Activated naive CD4-positive, alpha-beta T cell treated with anti-CD3 and anti-CD28 coated beads, Interleukin-2, amount 50 U/mL, for 72 hours (primary cell): ENCODE measurements at regions not wholly inside any gene's neighbourhood (a gene's known extent, or its start where the extent isn't known, plus 50 kb on each side); places are given as distances from the start of the nearest gene placed in this dataset.

Experiments
- ATAC-seq, 2 donors: fragments of 150-1000 bp; cut with Tn5 transposase; 2 replicates each; pipeline ENCODE4 v1.10.0; 2021; ENCODE audit warnings: mild to moderate bottlenecking in 2 of 2, moderate library complexity in 2 of 2
- DNase-seq, 2 donors: peaks; one replicate each; pipeline ENCODE4 v3.0.0; 2021 to 2022; ENCODE audit warnings: low spot score in 2 of 2
- H3K27ac Mint-ChIP-seq, 2 donors: one replicate each; pipeline ENCODE4 v1.8.0; 2022; ENCODE audit warnings: mild to moderate bottlenecking in 2 of 2, mixed read lengths in 2 of 2
- H3K36me3 Mint-ChIP-seq, 2 donors: one replicate each; pipeline ENCODE4 v1.8.0; 2022; ENCODE audit warnings: mixed read lengths in 2 of 2
- H3K9me3 Mint-ChIP-seq, 2 donors: one replicate each; pipeline ENCODE4 v1.8.0; 2022; ENCODE audit warnings: mixed read lengths in 2 of 2

DNA sequence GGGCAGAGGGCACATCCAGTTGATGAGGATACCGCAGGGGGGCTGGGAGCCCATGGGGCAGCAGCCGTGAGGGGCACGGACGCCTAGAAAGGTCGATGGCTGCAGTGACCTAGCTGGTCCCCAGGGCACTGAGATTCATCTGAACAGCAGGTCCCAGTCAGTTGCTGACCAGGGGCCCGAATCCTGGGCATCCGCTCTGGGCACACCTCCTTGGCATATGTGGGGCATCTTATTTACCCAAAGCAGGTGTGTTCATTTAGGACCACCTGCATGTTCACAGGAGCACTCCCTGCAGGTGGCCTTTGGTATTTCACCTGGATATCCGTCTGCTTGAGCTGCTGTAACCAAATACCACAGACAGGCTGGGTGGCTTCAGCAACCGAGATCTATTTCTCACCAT lies 72.0 kb upstream of the ODC1 start:
- Mint-ChIP-seq H3K36me3 (peaks cover 8 to 21% of the 10 kb centered on the region in 2 donors), H3K27ac (no peak overlapping the region), H3K9me3 (peaks cover 10 to 11% of the 10 kb centered on the region in 2 donors)
- ATAC-seq (no peak), DNase-seq (peak in 1 of 2 donors; percentile 42)

- DNase-seq, result no peak
- peaks cover 15 to 17% of the 10 kb centered on the region in 2 donors for H3K9me3 Mint-ChIP-seq
- H3K27ac Mint-ChIP-seq, result no peak overlapping the region
- no peak for ATAC-seq
- H3K36me3 Mint-ChIP-seq, result peaks cover 16 to 29% of the 10 kb centered on the region in 2 donors
These were observed 71.2 kb upstream of the ODC1 start for GRCh38 chr2:10519394-10519740.

GRCh38 chr2:10518470-10519393 lies 70.6 kb upstream of the ODC1 start:
- Mint-ChIP-seq H3K27ac (no peak overlapping the region), H3K36me3 (peaks cover 16 to 30% of the 10 kb centered on the region in 2 donors), H3K9me3 (peaks cover 15 to 19% of the 10 kb centered on the region in 2 donors)
- DNase-seq (peak in 1 of 2 donors; percentile 46), ATAC-seq (peak in 1 of 2 donors; percentile 26)

- Mint-ChIP-seq H3K9me3 (peaks cover 15 to 19% of the 10 kb centered on the region in 2 donors), H3K36me3 (peaks cover 16 to 30% of the 10 kb centered on the region in 2 donors), H3K27ac (no peak overlapping the region)
- ATAC-seq (no peak), DNase-seq (peak in 1 of 2 donors; percentile 23)
These were observed 69.4 kb upstream of the ODC1 start for GRCh38 chr2:10517351-10518043.

DNA sequence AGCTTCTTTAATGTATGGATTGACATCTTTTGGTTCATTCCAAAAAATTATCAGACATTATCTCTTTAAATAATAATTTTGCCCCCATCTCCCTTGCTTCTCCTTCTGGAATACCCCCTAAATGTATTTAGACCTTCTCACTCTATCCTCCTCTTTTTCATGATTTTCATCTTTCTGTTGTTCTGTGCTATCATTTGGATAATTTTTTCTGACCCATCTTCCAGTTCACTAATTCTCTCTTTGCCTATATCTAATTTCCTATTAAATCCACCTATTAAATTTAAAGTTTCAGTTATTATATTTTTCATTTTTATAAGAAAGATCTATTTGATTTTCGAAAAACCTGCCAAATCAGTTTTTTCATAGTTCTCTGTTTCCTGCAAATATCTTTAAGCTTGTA lies 67.8 kb upstream of the ODC1 start:
- no peak for ATAC-seq
- Mint-ChIP-seq H3K9me3 (peaks cover 15 to 19% of the 10 kb centered on the region in 2 donors), H3K27ac (no peak overlapping the region), H3K36me3 (peaks cover 16 to 30% of the 10 kb centered on the region in 2 donors)
- DNase-seq, result no peak

- no peak for ATAC-seq
- DNase-seq, result peak in 1 of 2 donors; percentile 6
- Mint-ChIP-seq H3K9me3 (peaks cover 15 to 19% of the 10 kb centered on the region in 2 donors), H3K36me3 (peaks cover 16 to 30% of the 10 kb centered on the region in 2 donors), H3K27ac (no peak overlapping the region)
These were observed 66.6 kb upstream of the ODC1 start for GRCh38 chr2:10514743-10515142.

- Mint-ChIP-seq H3K9me3 (peaks cover 15 to 19% of the 10 kb centered on the region in 2 donors), H3K27ac (no peak overlapping the region), H3K36me3 (peaks cover 16 to 30% of the 10 kb centered on the region in 2 donors)
- ATAC-seq (no peak), DNase-seq (no peak)
These were observed 66.1 kb upstream of the ODC1 start for GRCh38 chr2:10514273-10514672.

DNA sequence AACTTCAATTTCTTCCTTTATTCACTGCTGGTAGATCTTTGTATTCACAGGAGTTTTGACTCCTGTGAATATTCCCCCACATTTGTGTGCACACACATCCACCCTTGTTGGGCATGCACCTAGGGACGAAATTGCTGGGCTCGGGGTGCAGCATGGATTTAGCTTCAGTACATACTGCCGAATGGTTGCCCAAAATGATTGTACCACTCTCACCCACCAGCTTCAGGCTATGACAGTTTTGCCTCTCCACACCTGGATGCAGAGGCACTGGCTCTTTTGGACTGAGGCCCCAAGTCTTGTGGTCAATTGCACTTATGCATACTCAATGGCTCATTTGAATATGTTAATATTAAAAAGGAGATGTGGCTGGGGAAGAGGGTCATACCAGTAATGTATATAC lies 65.1 kb upstream of the ODC1 start:
- Mint-ChIP-seq H3K27ac (no peak overlapping the region), H3K36me3 (peaks cover 16 to 30% of the 10 kb centered on the region in 2 donors), H3K9me3 (peaks cover 15 to 19% of the 10 kb centered on the region in 2 donors)
- ATAC-seq (no peak), DNase-seq (peak in 1 of 2 donors; percentile 9)

- no peak for ATAC-seq
- Mint-ChIP-seq H3K27ac (no peak overlapping the region), H3K9me3 (no peaks in the 10 kb centered on the region), H3K36me3 (no peaks in the 10 kb centered on the region)
- DNase-seq, result no peak
These were observed 59.9 kb upstream of the ODC1 start for GRCh38 chr2:10508038-10508437.

- no peak overlapping the region for H3K27ac Mint-ChIP-seq
- no peak for DNase-seq
- no peaks in the 10 kb centered on the region for H3K36me3 Mint-ChIP-seq
- no peak for ATAC-seq
- no peaks in the 10 kb centered on the region for H3K9me3 Mint-ChIP-seq
These were observed 59.0 kb upstream of the ODC1 start for GRCh38 chr2:10507106-10507505.

GRCh38 chr2:10504994-10505820 lies 57.1 kb upstream of the ODC1 start:
- ATAC-seq (no peak), DNase-seq (no peak)
- Mint-ChIP-seq H3K36me3 (no peaks in the 10 kb centered on the region), H3K9me3 (no peaks in the 10 kb centered on the region), H3K27ac (no peak overlapping the region)

DNA sequence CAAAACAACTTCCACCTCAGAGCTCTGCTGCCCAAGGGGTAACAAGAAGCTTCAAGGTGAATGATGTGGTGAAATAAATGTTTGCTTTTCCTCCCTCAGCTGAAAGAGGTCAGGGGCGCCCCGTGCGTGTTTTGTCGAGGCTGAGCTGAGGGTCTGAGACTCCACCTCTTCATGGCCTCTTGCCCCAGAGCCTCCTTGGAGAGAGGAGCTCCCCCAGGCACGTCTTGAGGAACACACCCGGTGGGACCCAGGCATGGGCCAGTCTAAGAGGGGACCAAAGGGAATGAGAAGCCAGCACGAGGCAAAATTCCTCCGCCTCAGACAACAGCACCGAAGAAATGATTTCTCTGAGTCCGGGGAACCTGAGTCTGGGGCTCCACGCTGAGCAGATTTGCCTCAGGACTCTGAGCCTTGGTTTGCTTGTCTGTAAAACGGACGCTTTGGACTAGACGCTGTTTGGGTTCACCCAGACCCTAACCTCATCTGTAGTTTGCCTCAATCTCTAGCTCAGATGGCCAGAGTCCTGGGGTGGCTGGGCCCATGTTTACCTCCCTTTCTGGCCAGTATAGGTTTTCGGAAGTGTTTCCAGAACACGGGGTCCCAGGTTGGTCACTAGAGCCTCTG lies 56.4 kb upstream of the ODC1 start:
- no peak overlapping the region for H3K27ac Mint-ChIP-seq
- no peak for ATAC-seq
- H3K9me3 Mint-ChIP-seq, result no peaks in the 10 kb centered on the region
- DNase-seq, result no peak
- no peaks in the 10 kb centered on the region for H3K36me3 Mint-ChIP-seq

DNA sequence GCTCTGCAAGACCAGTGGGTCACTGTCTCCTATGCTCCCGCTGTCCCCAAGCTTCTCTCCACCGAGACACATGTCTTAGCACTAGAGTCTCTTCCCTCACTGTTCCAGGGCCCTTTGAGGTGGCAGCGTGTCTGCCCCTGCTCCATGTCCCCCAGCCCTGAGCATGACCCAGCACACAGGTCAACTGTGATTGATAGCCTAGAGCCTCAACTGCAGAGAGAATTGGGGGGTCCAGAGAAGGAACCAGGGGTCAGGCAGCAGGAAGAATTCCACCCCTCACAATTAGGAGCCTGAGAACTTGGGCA lies 54.6 kb upstream of the ODC1 start:
- Mint-ChIP-seq H3K27ac (no peak overlapping the region), H3K36me3 (no peaks in the 10 kb centered on the region), H3K9me3 (no peaks in the 10 kb centered on the region)
- ATAC-seq, result no peak
- no peak for DNase-seq

GRCh38 chr2:10501980-10502802 lies 54.1 kb upstream of the ODC1 start:
- H3K27ac Mint-ChIP-seq, result no peak overlapping the region
- ATAC-seq (no peak), DNase-seq (no peak)
- no peaks in the 10 kb centered on the region for H3K36me3 Mint-ChIP-seq
- no peaks in the 10 kb centered on the region for H3K9me3 Mint-ChIP-seq

GRCh38 chr2:10501451-10501961 lies 53.4 kb upstream of the ODC1 start:
- ATAC-seq (no peak), DNase-seq (no peak)
- Mint-ChIP-seq H3K27ac (no peak overlapping the region), H3K36me3 (no peaks in the 10 kb centered on the region), H3K9me3 (no peaks in the 10 kb centered on the region)
